ENCODE measurements at regions not wholly inside any gene's neighbourhood (a gene's known extent, or its start where the extent isn't known, plus 50 kb on each side); places are given as distances from the start of the nearest gene placed in this dataset.

GRCh38 chr2:240295256-240296103 lies 140.0 kb upstream of the GPC1 start:
- H3K79me2 ChIP-seq (ENCODE audit: control insufficient read depth, insufficient read depth, low read length): no peaks in the 10 kb centered on the region
- H2AFZ ChIP-seq (ENCODE audit: low read length): no peak overlapping the region
- H3K4me1 ChIP-seq (ENCODE audit: control insufficient read depth, extremely low read depth, insufficient read depth, low read length): no peaks in the 10 kb centered on the region
- H3K36me3 ChIP-seq (ENCODE audit: control insufficient read depth, insufficient read depth, low read length): no peaks in the 10 kb centered on the region
- no peaks in the 10 kb centered on the region for H4K20me1 ChIP-seq (ENCODE audit: control insufficient read depth, extremely low read depth, insufficient read depth, low read length)
- peaks cover 7% of the 10 kb centered on the region for H3K27me3 ChIP-seq (ENCODE audit: control insufficient read depth, insufficient read depth, low read length)
- H3K27ac ChIP-seq (ENCODE audit: insufficient read depth, low read length): no peak overlapping the region
- H3K9ac ChIP-seq (ENCODE audit: insufficient read depth, low read length): no peak overlapping the region
- TF ChIP-seq, protein P1, sequence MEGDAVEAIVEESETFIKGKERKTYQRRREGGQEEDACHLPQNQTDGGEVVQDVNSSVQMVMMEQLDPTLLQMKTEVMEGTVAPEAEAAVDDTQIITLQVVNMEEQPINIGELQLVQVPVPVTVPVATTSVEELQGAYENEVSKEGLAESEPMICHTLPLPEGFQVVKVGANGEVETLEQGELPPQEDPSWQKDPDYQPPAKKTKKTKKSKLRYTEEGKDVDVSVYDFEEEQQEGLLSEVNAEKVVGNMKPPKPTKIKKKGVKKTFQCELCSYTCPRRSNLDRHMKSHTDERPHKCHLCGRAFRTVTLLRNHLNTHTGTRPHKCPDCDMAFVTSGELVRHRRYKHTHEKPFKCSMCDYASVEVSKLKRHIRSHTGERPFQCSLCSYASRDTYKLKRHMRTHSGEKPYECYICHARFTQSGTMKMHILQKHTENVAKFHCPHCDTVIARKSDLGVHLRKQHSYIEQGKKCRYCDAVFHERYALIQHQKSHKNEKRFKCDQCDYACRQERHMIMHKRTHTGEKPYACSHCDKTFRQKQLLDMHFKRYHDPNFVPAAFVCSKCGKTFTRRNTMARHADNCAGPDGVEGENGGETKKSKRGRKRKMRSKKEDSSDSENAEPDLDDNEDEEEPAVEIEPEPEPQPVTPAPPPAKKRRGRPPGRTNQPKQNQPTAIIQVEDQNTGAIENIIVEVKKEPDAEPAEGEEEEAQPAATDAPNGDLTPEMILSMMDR (conservative IDR thresholded peaks at IDR 0.05 in 1 of 2, IDR thresholded peaks at IDR 0.05 in 1 of 2; ENCODE audit: low read depth in 1 of 2, low read length in 2 of 2): no peak
- no peak for TF ChIP-seq EZH2 (IDR thresholded peaks at IDR 0.05; ENCODE audit: low read length, missing control alignments)
- no peak overlapping the region for H3K4me2 ChIP-seq (ENCODE audit: extremely low read depth, insufficient read depth, low read length)
- H3K9me3 ChIP-seq (ENCODE audit: control insufficient read depth, insufficient read depth, low read depth, low read length): no peaks in the 10 kb centered on the region
- no peak for DNase-seq (ENCODE audit: low read depth in 2 of 2)
- no peak overlapping the region for H3K4me3 ChIP-seq (replicated peaks in 1 of 4; ENCODE audit: control extremely low read depth in 1 of 4, insufficient read depth in 1 of 4, low read depth in 3 of 4, low read length in 4 of 4)

DNA sequence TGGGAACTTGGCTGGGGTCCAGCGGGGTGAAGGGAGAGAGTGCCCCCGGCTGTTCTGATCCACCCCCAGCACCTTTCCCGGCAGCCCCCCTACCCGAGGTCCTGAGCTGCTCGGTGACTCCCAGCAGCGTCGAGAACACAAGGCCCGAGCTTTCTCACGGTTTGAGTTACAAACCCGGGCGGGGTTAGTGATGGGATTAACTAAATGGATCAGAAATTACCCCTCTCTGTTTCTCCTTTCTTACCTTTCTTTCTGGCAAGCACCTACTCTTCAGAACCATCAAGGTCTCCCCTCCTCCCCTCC lies 139.4 kb upstream of the GPC1 start:
- no peaks in the 10 kb centered on the region for H3K9me3 ChIP-seq (ENCODE audit: control insufficient read depth, insufficient read depth, low read depth, low read length)
- H3K36me3 ChIP-seq (ENCODE audit: control insufficient read depth, insufficient read depth, low read length): no peaks in the 10 kb centered on the region
- peaks cover 7% of the 10 kb centered on the region for H3K27me3 ChIP-seq (ENCODE audit: control insufficient read depth, insufficient read depth, low read length)
- no peaks in the 10 kb centered on the region for H3K4me1 ChIP-seq (ENCODE audit: control insufficient read depth, extremely low read depth, insufficient read depth, low read length)
- H3K27ac ChIP-seq (ENCODE audit: insufficient read depth, low read length): no peak overlapping the region
- no peak for DNase-seq (ENCODE audit: low read depth in 2 of 2)
- H3K9ac ChIP-seq (ENCODE audit: insufficient read depth, low read length): no peak overlapping the region
- H3K4me3 ChIP-seq (replicated peaks in 1 of 4; ENCODE audit: control extremely low read depth in 1 of 4, insufficient read depth in 1 of 4, low read depth in 3 of 4, low read length in 4 of 4): no peak overlapping the region
- TF ChIP-seq, protein P1 (conservative IDR thresholded peaks at IDR 0.05 in 1 of 2, IDR thresholded peaks at IDR 0.05 in 1 of 2; ENCODE audit: low read depth in 1 of 2, low read length in 2 of 2): no peak
- no peak for TF ChIP-seq EZH2 (IDR thresholded peaks at IDR 0.05; ENCODE audit: low read length, missing control alignments)
- H2AFZ ChIP-seq (ENCODE audit: low read length): no peak overlapping the region
- H3K79me2 ChIP-seq (ENCODE audit: control insufficient read depth, insufficient read depth, low read length): no peaks in the 10 kb centered on the region
- no peaks in the 10 kb centered on the region for H4K20me1 ChIP-seq (ENCODE audit: control insufficient read depth, extremely low read depth, insufficient read depth, low read length)
- no peak overlapping the region for H3K4me2 ChIP-seq (ENCODE audit: extremely low read depth, insufficient read depth, low read length)

DNA sequence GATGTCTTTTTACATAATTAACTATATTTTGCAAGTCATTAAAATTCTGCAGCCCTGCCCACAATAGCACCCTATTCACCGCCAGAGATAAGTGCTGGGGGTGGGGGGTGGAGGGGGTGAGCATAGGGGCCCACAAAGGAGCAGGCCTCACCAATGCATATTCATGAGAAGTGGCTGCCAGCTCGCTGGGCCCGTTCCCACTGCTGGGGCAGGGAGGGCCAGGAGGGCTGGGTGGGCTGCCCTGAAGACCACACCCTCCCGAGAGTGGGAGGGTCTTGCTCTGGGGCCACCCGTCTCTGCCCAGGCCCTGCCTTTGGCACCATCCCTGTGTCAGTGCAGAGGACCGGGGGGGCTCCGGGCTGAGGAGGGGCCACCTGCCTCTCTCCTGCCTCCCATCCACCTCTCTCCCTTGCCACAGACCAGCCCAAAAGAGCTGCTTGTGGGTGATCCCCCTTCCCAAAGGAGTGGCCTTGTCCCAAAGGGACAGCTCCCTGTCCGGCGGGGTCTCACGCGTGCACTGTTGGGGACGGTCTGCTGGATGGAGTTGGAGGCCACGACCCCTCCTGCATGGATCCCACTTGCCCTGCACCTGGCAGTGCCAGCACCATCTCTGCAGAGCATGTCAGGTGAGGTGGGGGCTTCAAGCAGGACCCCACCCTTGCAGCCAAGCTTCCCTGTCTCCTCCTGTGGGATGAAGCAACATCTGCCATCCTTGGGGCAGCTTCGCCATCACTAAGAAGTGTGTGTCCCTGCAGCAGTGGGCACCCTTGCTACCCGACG lies 138.8 kb upstream of the GPC1 start:
- no peaks in the 10 kb centered on the region for H3K36me3 ChIP-seq (ENCODE audit: control insufficient read depth, insufficient read depth, low read length)
- H3K79me2 ChIP-seq (ENCODE audit: control insufficient read depth, insufficient read depth, low read length): no peaks in the 10 kb centered on the region
- H3K9ac ChIP-seq (ENCODE audit: insufficient read depth, low read length): no peak overlapping the region
- TF ChIP-seq EZH2 (IDR thresholded peaks at IDR 0.05; ENCODE audit: low read length, missing control alignments): no peak
- TF ChIP-seq, protein P1 (conservative IDR thresholded peaks at IDR 0.05 in 1 of 2, IDR thresholded peaks at IDR 0.05 in 1 of 2; ENCODE audit: low read depth in 1 of 2, low read length in 2 of 2): no peak
- no peaks in the 10 kb centered on the region for H3K4me1 ChIP-seq (ENCODE audit: control insufficient read depth, extremely low read depth, insufficient read depth, low read length)
- H3K27me3 ChIP-seq (ENCODE audit: control insufficient read depth, insufficient read depth, low read length): peaks cover 7% of the 10 kb centered on the region
- H3K4me2 ChIP-seq (ENCODE audit: extremely low read depth, insufficient read depth, low read length): no peak overlapping the region
- H4K20me1 ChIP-seq (ENCODE audit: control insufficient read depth, extremely low read depth, insufficient read depth, low read length): no peaks in the 10 kb centered on the region
- no peak overlapping the region for H3K27ac ChIP-seq (ENCODE audit: insufficient read depth, low read length)
- DNase-seq (ENCODE audit: low read depth in 2 of 2): no peak
- no peaks in the 10 kb centered on the region for H3K9me3 ChIP-seq (ENCODE audit: control insufficient read depth, insufficient read depth, low read depth, low read length)
- H2AFZ ChIP-seq (ENCODE audit: low read length): no peak overlapping the region
- no peak overlapping the region for H3K4me3 ChIP-seq (replicated peaks in 1 of 4; ENCODE audit: control extremely low read depth in 1 of 4, insufficient read depth in 1 of 4, low read depth in 3 of 4, low read length in 4 of 4)
